GM19438 (cell line): ENCODE measurements at regions not wholly inside any gene's neighbourhood (a gene's known extent, or its start where the extent isn't known, plus 50 kb on each side); places are given as distances from the start of the nearest gene placed in this dataset.

Experiments
- ATAC-seq: cut with Tn5 transposase; IDR thresholded peaks from one replicate; pipeline ENCODE4 v1.9.1; 2021; ENCODE audit warnings: low read depth; ENCODE audit not compliant: unreplicated experiment

- ATAC-seq = no peak
These were observed 645.6 kb downstream of the GALR1 start for GRCh38 chr18:77895250-77895649.

- no peak for ATAC-seq
These were observed 647.1 kb downstream of the GALR1 start for GRCh38 chr18:77896586-77897252.

DNA sequence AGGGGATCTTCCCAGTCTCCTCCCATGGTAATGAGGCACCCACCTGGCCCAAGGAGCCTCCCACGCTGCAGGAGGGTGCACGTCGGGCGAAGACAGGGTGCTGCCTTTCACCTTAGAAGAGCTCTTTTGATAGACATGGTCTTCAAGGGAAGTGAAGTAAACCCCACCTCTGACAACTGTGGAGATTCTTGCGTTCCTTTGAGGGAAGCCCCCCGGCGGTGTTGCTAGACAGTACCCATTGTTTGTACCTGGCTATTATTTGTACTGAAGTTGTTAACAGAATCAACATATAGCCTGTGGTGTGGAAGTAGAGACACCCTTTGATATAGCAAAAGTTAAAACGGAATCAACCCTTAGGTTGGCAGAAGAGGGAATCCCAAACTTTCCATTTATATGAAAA is 648.0 kb downstream of the GALR1 start:
- no peak for ATAC-seq

GRCh38 chr18:77899972-77900754 is 650.5 kb downstream of the GALR1 start:
- peak; percentile 99 for ATAC-seq

DNA sequence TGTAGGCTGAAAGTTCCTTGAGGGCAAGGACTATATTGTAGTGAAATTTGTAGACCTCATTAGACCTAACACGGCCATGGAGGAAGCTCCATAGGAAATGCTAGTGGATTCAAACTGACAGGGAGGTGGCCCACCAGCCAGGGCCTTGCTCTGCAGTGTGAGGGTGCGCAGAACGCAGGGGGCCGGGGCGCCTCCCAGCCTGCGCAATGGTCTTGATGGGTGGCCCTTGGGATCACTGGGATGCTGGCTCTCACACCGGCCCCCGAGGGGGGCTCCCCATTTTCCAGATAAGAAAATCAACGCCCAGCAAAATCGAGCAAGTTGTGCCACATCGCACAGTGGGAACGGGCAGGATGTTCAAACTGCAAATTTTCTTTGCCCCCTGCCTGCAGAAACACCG is 655.4 kb downstream of the GALR1 start:
- no peak for ATAC-seq

GRCh38 chr18:77905449-77906055 is 655.9 kb downstream of the GALR1 start:
- no peak for ATAC-seq

DNA sequence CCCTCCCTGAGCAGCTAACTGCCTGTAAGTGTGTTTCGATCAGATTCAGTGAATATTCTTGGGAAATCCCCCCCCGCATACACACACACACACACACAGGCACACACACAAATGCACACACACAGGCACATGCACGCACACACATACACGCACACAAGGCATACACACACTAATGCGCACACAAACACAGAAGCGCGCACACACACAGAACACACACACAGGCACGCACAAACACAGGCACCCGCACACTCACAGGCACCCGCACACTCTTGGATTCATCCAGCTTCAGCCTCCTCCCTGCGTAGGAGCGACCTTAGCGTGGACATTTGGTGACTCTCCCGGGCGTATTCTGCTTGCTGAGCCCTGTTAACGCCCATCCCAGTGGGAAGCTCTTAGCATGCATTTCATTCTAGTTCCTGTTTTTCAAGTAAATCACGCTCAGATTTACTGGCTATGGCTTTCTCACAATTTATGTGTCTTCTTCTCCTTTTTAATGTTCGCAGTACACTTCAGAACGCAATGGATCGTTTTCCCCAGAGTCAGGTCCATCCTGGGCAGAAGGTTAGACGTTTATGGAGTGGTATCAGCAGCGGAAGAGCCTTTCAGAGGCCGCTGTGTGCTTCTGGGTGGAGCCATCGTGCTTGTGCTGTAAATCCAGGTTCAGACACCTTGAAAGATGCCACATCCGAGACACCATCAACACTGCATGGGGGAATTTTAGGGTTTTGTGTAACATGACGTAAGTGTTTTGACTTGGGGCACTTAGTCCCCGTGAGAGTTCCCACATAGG is 656.6 kb downstream of the GALR1 start:
- ATAC-seq = no peak

- ATAC-seq = no peak
These were observed 660.7 kb downstream of the GALR1 start for GRCh38 chr18:77910347-77910746.

- ATAC-seq = no peak
These were observed 662.4 kb downstream of the GALR1 start for GRCh38 chr18:77911971-77912605.

GRCh38 chr18:77918730-77919129 is 669.1 kb downstream of the GALR1 start:
- no peak for ATAC-seq

- ATAC-seq = no peak
These were observed 670.3 kb downstream of the GALR1 start for GRCh38 chr18:77919923-77920322.

- ATAC-seq = no peak
These were observed 685.7 kb downstream of the GALR1 start for GRCh38 chr18:77935342-77935741.

- ATAC-seq = no peak
These were observed 690.9 kb downstream of the GALR1 start for GRCh38 chr18:77940566-77940965.

DNA sequence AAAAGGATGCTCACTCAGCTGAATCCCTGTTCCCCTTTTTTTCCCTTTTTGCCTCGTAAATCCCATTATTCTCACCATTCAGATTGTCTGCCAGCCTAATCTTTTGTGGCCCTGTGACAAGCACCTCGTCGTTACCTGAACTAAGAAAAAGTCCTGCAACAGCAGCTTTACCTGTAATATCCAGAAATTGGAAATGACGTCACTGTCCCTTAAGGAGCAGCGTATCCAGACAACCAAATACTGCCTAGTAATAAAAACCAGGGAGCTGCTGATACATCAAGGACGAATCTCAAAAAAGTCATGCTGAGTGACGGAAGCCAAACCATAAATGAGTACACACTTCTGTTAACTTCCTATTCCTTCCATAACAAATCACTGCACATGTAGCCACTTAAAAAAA is 694.9 kb downstream of the GALR1 start:
- ATAC-seq = no peak

DNA sequence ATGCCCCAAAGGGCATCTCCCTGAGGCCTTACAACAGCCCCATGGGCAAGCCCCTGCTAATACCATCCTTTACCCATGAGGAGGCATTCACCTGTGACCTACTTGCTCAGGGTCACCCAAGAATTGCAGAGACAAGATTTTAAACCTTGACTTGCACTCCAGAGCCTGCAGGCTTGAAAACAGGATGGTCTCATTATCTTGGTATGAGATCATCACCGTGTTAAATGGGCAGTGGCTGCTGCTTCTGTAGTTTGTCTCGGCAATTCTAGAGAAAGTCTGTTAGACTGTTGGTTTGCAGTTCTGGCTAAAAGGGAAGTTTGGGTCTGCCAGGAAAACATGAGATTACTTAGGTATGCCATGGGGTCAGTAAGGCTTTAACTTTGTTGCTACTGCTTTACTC is 698.9 kb downstream of the GALR1 start:
- no peak for ATAC-seq

- ATAC-seq = no peak
These were observed 699.8 kb downstream of the GALR1 start for GRCh38 chr18:77949355-77949973.

DNA sequence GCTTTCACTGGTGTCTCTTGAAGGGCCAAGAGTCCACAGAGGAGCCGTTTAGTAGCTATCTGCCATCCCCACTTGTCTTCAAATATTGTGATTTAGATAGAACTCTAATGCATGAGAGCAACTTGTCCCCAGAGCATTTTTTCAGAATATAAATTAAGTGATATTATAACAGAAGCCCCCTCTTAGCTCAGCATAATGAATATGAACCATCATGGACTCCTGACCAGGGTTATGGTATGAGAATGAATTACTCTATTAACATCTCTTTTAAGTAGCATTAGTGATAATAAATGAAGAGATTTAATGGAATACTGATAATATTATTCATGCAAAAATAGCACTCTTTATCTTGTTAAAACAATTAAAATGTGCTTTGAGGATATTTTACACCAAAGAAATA is 709.6 kb downstream of the GALR1 start:
- ATAC-seq = no peak

GRCh38 chr18:77960791-77961410 is 711.3 kb downstream of the GALR1 start:
- ATAC-seq = no peak

DNA sequence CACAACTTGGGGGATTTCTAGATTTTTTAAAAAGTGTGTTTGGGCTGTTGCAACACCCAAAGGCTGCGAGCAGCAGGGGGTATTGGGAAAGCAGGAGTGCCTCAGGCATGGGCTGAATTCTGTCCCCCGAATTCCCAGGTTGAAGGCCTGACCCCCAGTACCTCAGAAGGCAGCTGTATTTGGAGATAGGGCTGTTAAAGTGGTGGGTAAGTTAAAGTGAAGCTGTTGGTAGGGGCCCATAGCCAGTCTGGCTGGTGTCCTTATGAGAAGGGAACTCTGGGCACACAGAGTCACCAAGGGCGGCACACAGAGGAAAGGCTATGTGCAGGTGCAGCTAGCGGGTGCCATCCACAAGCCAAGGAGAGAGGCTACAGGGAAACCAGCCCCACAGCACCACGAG is 717.4 kb downstream of the GALR1 start:
- no peak for ATAC-seq

DNA sequence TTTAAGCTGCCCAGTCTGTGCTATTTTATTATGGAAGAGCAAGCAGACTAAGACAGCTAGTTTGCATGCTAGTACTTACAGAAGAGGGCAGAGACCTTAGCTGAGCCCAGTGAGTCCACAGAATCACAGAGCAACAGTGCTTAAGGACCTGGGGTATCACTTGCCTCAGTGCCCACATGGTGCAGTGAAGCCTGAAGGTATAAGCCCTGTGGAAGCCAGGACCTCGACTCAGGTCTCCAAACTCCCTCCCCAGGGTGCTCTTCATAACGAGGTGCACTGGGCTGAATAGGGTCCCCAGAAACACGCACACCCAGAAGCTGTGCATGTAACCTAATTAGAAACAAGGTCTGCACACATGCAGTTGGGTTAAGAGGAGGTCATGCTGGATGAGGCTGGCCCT is 718.1 kb downstream of the GALR1 start:
- no peak for ATAC-seq
